OCI-M1 (cell line): ENCODE measurements at regions not wholly inside any gene's neighbourhood (a gene's known extent, or its start where the extent isn't known, plus 50 kb on each side); places are given as distances from the start of the nearest gene placed in this dataset.
A peak's percentile ranks its signal among the peaks of the same experiment; 100 is the strongest.
"Not testable (repeated sequence)": the region's sequence is repeated elsewhere in the genome, so short reads cannot be mapped to it uniquely, and the experiment has no call there.

Source experiments
- DNase-seq: peaks from one replicate; lab custom pipeline; 2025; lab: John Stamatoyannopoulos, UW

GRCh38 chr5:28402590-28403301 is 1364.4 kb upstream of the CDH9 start:
- DNase-seq: peak; percentile 18

GRCh38 chr5:28400076-28400475 is 1361.7 kb upstream of the CDH9 start:
- no peak for DNase-seq

GRCh38 chr5:28399211-28399610 is 1360.8 kb upstream of the CDH9 start:
- DNase-seq: no peak

DNA sequence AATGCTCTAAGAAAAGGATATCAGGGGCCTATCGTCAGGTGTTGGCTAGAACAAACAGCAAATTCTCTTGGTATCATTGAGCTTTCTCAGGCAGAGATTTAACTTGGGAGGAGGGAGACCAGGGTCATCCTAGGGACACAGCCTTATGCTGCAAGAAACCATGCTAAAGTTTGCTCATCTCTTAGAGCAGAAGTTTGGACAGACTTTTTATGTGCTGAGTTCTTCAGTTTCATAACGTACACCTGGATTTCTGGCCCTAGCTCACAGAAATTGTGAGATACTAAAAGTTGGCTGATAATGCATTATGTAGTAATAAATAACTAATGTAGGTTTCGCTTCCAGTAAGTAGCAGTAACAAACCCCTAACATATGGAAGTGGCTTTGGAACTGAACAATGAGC is 1359.8 kb upstream of the CDH9 start:
- no peak for DNase-seq

- no peak for DNase-seq
These were observed 1359.1 kb upstream of the CDH9 start for GRCh38 chr5:28397502-28397941.

DNA sequence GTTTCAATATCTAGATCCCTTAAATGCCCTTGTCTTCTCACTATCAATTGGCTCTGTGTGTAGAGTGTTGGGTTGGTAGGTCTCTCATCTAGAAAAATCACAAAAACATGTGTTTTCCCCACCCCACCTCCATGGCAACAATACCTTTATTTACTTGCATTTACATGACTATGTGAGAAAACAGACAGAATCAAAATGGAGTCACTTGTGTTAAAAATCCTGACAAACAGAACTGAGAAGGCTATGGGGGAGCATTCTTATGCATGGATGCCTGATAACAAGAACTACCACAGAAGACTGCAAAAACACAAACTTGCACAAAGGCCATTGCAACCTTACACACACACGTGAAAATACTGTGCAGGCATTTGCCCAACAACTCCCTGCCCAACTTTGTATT is 1352.9 kb upstream of the CDH9 start:
- DNase-seq: no peak

- DNase-seq: no peak
These were observed 1352.0 kb upstream of the CDH9 start for GRCh38 chr5:28390341-28390740.

- DNase-seq: not testable (repeated sequence)
These were observed 1351.3 kb upstream of the CDH9 start for GRCh38 chr5:28389727-28390126.

- DNase-seq: no peak
These were observed 1350.0 kb upstream of the CDH9 start for GRCh38 chr5:28388428-28388827.

GRCh38 chr5:28386712-28387111 is 1348.3 kb upstream of the CDH9 start:
- no peak for DNase-seq

GRCh38 chr5:28380167-28380566 is 1341.8 kb upstream of the CDH9 start:
- DNase-seq: no peak

GRCh38 chr5:28374492-28374967 is 1336.1 kb upstream of the CDH9 start:
- DNase-seq: peak; percentile 19

DNA sequence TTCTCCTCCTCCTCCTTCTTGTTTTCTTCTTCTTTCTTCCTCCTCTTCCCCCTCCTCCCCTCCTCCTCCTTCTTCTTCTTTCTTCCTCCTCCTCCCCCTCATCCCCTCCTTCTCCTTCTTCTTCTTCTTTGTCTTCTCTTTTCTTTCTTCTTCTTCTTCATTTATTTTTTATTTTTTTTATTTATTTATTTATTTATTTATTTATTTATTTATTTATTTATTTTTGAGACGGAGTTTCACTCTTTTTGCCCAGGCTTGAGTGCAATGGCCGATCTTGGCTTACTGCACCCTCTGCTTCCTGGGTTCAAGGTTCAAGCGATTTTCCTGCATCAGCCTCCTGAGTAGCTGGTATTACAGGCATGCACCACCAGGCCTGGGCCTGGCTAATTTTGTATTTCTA is 1332.5 kb upstream of the CDH9 start:
- DNase-seq: no peak

GRCh38 chr5:28369418-28369817 is 1331.0 kb upstream of the CDH9 start:
- no peak for DNase-seq

DNA sequence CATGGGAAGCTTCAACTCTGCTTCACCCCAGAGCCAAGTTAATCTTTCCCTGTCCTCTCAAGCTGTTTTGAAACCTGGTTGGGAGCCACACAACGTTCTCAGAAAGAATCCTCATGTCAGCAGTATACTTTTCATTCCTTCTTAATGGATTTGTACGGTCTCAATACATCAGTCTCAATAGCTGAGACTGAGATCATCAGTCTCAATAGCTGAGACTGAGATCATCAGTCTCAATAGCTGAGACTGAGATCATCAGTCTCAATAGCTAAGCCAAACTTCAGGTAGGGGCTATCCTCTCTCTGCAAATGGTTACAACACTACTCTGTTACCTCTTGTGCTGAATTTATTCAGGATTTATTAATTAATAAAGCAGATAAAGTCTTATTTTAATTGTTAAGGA is 1317.4 kb upstream of the CDH9 start:
- no peak for DNase-seq

DNA sequence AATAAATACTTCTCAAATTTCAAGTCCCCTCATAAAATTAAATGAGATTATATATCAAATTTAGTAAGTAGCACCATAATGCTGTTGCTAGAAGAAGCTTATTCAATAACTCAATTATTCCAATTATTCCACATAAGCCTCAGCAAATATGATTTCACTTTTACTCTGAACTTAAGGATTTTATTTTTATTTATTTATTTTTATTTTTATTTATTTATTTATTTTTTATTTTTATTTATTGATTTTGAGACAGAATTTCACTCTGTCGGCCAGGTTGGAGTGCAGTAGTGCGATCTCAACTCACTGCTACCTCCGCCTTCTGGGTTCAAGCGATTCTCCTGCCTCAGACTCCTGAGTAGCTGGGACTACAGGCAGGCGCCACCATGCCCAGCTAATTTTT is 1308.3 kb upstream of the CDH9 start:
- no peak for DNase-seq

- peak; percentile 85 for DNase-seq
These were observed 1306.5 kb upstream of the CDH9 start for GRCh38 chr5:28344836-28345433.

- no peak for DNase-seq
These were observed 1290.8 kb upstream of the CDH9 start for GRCh38 chr5:28329176-28329575.

- no peak for DNase-seq
These were observed 1290.3 kb upstream of the CDH9 start for GRCh38 chr5:28328681-28329080.

- peak; percentile 28 for DNase-seq
These were observed 1285.8 kb upstream of the CDH9 start for GRCh38 chr5:28324174-28324573.

DNA sequence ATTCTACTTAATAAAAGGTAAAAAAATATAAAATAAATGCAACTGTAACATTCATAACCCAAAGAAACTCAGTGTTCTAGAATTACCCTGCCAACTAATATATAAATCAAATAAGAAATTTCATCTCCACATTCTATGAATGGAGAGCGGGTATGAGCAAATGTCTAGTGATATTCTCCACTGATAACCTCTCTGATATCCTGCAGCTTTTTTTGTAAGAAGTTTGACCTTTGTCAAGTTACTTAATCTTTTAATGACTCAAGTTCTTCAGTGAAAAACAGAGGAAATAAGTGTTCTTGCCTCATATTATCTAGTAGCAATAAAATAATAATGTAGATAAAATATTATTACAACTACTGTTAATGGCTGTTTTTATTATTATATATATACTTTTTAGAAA is 1275.6 kb upstream of the CDH9 start:
- DNase-seq: no peak

GRCh38 chr5:28313321-28313951 is 1275.0 kb upstream of the CDH9 start:
- no peak for DNase-seq

- no peak for DNase-seq
These were observed 1272.3 kb upstream of the CDH9 start for GRCh38 chr5:28310696-28311095.
